GM19328 (cell line): ENCODE measurements at regions not wholly inside any gene's neighbourhood (a gene's known extent, or its start where the extent isn't known, plus 50 kb on each side); places are given as distances from the start of the nearest gene placed in this dataset.

ENCODE experiments used
- ATAC-seq: cut with Tn5 transposase; IDR thresholded peaks from one replicate; pipeline ENCODE4 v1.9.1; 2021; ENCODE audit warnings: mild to moderate bottlenecking, moderate library complexity; ENCODE audit not compliant: unreplicated experiment

DNA sequence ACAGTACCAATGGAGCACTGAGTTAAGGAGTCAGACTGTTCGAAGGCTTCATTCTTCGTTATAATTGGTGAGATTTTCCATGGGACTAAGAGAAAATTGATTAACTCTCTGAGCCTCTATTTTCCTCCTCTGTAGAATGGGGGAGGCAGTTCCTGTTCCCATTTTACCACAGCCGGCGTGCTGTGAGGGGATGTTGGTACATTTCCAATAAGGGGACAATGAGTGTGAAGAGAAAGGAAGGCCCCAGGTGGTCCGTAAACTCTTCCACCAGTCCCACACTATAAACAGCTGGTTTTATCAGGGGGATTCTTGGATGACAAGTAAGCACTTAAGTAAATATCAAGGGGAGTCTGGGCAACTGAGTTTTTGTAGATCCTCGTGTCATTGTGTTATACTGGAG, 109.9 kb downstream of the DAD1 start:
- no peak for ATAC-seq

GRCh38 chr14:22478670-22479069, 110.4 kb downstream of the DAD1 start:
- no peak for ATAC-seq

- ATAC-seq, result no peak
Observed at GRCh38 chr14:22478247-22478646, 110.8 kb downstream of the DAD1 start.

- no peak for ATAC-seq
Observed at GRCh38 chr14:22477569-22478194, 111.3 kb downstream of the DAD1 start.

DNA sequence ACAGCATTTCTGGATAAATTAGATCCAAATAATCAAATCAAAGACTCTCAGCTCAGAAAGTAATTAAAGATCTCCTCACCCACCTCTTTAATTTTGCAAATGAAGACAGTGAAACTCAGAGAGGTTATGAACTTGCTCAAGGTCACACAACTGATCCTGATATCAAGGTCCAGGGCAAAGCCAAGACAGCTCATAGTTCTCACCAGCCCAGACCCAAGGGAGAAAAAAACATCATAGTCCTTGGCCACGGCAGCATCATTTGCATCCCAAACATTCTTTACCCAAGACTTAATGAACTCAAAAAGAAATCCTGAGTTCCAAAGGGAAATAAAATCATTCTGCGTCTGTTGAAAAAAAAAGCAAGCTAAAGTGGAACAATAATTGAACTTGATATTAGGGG, 112.1 kb downstream of the DAD1 start:
- ATAC-seq, result no peak

- no peak for ATAC-seq
Observed at GRCh38 chr14:22476005-22476751, 112.8 kb downstream of the DAD1 start.

DNA sequence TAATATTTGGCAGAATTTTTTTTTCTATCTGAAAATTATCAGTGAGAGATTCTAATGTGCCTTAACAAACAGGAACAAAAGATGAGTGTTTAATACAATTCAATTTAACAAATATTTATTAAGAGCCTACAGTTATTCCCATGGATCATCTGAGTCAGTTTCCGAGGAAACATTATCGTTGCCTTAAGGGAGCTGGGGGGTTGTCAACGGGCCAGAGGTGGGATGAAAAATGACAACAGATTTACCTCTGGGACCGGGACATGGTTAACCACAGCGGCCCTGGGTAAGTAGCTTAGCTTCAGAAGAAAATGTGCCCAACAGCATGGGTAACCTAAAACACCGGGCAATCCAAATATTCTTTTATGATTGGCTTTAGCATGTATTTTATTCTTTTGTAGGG, 113.6 kb downstream of the DAD1 start:
- ATAC-seq, result no peak

GRCh38 chr14:22474730-22475351, 114.2 kb downstream of the DAD1 start:
- no peak for ATAC-seq

GRCh38 chr14:22472935-22473854, 115.8 kb downstream of the DAD1 start:
- ATAC-seq, result no peak

DNA sequence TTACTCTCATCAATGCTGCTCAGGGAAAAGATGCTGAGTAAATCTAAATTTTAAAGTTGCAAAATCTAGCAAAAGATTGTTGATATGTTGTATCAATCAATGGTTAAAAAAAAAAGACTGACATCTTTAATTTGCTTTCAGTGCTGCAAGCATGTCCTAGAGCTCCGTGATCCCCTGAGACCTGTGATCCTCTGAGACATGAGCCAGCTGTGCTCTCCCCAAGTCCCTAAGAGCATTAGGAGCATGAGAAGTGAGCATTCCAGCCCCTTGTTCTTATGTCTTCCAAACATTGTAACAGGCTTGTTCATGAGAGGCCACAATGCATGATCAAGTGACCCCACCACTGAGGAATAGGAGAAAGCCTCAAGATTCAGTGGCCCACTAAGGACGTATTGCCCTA, 116.6 kb downstream of the DAD1 start:
- ATAC-seq, result no peak

DNA sequence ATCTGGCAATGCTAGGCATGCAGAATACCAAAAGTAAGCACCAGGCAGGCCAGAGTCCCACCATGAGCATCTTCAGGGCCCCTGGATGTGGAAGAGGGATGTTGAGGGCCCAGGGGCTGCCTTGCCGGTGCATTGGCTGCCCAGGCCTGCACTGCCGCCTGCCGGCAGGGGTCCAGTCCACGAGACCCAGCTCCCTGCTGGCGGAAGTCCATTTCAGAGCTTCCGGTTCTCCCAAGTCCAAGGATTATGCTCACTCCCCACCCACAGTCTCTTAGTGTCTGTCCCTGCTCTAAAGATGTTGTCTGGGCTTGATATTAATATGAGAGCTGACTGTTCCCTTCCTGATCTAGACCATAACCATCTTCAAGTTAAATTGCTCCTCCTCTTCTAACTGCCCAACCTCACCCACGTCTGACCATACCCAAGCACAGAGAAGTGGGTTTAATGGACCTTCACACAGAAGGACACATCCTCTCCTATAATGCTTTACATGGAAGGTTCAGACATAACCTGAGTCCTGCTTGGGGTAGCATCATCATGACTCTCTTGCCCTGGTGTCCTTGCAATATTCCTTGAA, 117.4 kb downstream of the DAD1 start:
- no peak for ATAC-seq

DNA sequence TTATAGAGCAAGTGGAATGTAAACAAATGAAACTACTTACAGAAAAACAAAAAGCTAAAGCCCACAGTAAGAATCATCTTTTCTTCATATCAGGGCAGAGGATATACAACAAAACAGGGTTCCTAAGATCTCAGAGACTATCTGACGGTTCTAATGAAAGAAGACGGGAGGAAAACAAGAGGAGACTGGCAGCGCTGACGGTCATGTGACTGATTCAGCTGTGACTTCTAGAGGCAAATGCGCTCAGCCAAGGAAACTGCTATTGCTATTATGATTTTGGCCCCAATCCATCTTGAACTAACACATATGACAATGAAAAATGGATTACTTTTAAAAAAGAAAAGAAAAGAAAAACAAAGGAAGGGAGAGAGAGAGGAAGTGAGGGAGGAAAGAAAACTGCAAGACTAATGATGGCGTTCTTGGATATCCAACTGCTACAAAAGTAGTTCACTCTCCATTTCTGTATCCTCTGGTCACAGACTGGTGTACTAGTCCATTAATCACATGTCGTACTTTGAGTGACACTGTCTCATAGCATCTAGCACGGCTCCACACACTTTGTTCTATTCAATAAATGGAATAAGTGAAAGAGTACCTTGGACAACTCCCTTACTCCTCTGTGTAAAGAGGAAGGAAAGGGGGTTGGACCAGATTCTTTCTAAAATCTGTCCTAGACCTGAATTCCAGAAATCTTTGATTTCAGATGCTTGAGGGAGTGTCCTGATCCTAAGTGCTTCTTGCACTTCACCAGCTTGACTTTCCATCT, 119.3 kb downstream of the DAD1 start:
- no peak for ATAC-seq

DNA sequence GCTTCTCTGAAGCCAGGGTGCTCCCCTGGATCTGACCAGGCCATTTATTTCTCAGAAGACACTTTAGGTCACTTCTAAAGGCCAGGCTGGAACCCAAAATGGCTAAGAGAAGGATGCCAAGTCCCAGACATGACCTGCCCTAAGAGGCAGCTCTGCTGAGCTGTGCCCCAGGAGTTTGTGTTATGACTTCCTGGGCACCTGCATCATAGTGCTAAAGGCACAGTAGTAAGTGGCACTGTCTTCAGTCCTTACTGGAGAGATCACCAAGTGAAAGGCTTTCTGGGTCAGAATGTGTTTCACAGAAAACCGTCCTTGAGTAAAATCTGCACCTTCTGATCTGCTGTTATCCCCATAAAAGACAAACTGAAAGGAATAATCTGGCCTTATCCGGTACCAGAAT, 120.2 kb downstream of the DAD1 start:
- ATAC-seq, result no peak

GRCh38 chr14:22466491-22466890, 122.5 kb downstream of the DAD1 start:
- ATAC-seq, result no peak

DNA sequence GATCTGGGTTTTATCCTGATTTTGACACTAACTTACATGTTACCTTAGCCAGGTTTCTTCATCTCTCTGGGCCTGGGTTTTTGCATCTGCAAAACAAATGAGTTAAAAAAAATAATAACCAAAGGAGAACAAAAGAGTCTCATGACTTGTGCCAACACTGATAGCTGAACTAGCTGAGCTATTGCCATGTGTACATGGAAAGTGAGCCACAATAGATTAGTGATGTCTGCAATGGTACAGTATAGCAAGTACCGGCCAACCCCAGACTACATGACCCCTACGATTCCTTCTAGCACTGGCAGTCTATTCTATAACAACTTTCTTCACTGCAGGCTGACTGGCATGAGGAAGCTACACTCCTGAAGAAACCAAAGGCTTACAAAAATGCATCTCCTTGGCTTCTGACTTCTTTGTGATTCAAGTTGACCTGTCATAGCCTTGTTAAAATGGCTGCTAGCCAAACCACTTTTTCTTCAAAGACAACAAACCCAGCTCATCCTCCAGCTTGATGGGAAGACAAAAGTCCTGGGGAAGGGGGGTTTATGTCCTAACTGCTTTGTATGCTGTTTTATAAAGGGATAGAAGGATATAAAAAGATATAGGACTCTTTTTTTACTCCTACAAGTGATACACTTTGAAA, 123.7 kb downstream of the DAD1 start:
- ATAC-seq, result no peak

DNA sequence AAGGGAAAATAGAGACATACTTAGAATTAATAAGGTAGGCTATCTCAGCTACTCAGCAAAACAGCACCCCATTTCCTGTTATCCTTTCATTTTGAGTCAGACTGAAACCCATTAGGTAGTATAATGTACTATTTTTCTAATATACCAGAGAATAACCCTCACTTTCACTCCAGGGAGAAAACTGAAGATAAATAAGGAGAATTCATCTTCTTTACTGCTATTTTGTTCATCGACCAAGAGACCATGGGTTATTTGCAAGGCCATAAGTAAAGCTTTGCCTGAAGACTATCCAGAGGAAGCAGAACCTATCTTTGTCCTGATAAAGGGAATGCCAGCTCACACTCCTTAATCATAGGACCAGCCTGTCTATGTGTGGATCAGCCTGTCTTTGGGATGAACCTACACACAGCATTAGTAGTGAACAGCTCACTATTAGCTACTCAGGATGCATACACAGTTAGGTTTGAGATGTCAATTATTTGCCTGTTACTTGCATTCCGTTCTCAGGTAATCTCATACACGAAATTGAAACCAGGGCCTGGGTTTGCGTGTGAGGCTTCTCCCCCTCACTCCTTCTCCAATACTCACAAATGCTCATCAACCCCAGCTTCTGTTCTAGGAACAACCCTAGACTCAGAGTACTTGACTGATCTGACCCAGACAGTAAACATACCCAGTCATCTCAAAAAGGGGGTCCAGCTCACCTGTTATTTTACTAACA, 124.4 kb downstream of the DAD1 start:
- ATAC-seq, result peak; percentile 65

DNA sequence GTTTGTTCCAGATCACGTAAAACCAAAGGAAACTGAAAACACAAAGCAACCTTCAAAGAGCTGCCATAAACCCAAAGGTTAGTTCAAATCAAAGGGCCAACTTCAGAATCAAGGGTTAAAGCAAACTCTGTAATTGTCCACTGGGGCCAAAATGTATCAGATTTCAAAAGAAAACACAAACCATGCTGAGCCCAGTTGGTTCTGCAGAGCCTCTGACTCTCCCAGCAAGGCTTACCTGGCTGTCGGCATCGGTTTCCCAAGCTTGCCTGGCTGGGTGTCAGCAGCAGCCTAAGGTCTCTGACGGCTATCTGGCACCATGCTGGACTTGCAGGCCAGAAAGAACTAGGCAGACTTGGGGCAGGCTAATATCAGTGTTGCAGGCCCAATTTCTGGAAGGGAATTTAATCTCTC, 125.3 kb downstream of the DAD1 start:
- ATAC-seq, result no peak

DNA sequence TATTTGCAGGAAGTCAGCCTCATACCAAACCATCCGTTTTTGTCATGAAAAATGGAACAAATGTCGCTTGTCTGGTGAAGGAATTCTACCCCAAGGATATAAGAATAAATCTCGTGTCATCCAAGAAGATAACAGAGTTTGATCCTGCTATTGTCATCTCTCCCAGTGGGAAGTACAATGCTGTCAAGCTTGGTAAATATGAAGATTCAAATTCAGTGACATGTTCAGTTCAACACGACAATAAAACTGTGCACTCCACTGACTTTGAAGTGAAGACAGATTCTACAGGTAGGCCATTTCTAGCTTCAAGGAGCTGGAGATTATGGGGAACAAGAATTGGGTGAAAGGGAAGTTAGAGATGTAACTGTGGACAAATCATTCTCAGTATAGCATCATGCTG, 126.1 kb downstream of the DAD1 start:
- no peak for ATAC-seq
